Stimulated activated CD8-positive, alpha-beta memory T cell treated with anti-CD3 and anti-CD28 coated beads, Interleukin-4, amount 100 ng/mL, for 48 hours (primary cell): ENCODE measurements at regions not wholly inside any gene's neighbourhood (a gene's known extent, or its start where the extent isn't known, plus 50 kb on each side); places are given as distances from the start of the nearest gene placed in this dataset.
"Not testable (repeated sequence)": the region's sequence is repeated elsewhere in the genome, so short reads cannot be mapped to it uniquely, and the experiment has no call there.

Experiments used
- DNase-seq: peaks from one replicate; pipeline ENCODE4 v3.0.0-alpha.2; 2020

DNA sequence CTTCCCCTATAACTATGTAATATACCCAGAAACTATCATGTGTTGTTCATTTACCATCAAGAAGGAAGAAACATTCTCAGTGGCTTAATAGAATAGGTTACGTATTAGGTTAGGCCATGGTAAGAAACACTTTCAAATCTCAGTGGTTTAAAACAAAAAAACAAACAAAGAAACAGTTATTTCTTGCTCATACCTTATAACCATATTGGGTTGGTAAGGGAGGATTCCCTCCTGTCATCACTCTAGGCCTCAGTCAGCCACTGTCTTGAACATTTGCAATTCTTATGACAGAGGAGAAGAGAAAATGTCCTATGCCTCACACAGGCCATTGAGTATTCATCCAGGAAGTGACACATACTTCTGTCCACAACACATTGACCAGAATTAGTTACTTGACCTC lies 727.7 kb upstream of the NECTIN3 start:
- DNase-seq = no peak

DNA sequence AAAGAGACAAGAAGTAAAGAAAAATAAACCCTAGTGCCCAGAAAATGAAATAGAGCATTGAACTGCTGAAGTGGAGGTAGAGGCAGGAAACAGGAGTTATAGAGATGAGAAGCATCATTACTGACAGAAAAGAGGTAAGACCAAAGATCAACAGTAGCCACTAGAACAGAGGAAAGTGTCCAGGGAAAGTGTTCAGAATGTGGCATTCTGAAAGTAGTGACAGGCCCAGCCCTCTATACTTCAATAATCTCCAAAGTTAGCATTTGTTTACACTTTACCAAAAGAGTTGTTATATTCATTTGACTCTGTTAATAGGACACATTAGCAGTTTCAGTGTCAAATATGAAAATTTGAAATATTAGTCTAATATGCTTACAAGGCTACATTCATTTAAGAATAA lies 727.1 kb upstream of the NECTIN3 start:
- no peak for DNase-seq

DNA sequence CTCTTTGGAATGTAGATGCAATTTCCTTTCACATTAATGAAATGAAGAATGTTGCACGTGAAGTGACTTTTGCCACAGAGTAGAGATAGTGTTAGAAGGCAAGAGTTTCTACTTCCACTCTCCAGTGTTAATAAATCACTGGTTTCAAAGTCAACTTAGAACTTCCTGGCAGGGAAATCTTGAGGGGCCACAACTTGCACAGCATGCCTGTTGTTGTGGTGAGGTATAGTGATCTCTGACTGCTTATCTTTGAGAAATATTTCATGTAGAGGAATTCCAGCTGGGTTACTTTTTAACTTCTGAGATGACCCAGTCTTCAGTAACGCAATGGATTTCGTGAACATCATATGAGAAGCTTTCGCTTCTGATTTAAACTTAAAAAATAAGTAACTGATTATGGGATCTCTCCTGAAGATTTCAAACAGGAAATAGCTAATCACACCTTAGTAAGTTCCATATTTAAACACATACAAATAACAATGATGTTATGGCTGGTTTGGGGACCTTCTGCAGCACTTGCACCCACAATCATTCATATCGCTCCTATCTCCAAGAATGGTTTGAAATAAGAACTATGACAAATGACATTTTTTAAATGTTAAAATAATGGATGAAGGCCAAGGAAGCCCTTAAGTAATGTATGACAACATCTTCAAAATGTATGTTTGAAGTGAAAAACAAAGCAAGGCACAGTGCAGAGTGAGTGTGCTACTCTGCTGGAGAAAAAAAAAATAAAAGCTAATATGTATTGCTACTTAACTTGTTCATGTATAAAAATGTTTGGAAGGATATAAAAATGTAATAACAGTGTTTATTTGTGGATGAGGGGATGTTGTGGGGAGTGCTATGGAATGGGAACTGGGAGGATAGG lies 726.5 kb upstream of the NECTIN3 start:
- DNase-seq = no peak

DNA sequence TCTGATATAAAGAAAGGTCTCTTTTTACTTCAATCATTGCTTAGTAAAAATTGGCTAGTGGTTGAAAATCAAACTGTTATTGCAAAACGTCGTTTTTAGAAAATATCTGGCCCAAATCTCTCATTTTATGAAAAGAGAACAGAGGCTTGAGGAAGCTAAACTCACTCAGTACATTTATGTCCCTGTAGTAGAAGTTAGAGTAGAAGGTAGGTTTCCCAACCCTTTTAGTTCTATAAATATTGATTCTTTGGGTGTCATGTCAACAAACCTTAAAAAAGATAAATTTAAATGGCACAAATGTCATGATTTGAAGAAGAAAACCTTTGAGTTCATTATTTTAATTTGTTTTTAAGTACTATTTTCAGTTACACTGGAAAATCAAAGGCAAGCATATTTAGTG lies 722.3 kb upstream of the NECTIN3 start:
- DNase-seq = no peak

DNA sequence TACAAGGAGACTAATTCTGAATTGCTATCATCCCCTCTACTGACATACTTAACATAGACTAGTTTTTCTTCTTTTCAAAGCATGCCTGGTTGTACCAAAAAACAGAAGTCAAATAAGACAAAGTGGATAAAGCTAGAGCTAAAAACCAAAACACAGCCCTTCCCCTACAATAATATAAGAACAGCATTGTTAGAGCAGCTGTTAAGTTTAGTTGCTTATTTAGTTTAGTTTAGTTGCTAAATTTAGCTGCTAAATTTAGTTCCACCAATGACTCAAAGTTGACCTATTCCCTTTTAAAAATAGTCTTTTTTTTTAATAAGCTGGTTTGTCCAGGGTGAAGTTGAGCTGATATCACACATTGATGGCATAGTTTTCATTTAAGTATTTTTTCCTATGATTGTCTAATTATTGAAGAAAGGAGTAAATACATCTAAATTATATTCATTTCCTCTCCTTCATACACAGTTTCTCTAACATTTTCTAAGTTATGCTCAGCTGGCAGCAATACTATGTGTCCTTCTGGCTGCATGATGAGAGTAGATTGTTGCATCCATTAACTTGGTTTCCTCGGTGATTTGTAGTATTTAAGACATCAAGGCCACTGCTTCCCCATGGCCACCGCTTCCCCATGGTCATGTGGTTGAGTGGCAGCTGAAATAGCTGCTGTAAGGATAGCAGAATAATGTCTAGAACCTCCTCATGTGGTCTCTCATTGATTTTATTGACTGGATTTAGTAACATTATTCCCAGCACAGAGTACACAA lies 718.6 kb upstream of the NECTIN3 start:
- DNase-seq = no peak

DNA sequence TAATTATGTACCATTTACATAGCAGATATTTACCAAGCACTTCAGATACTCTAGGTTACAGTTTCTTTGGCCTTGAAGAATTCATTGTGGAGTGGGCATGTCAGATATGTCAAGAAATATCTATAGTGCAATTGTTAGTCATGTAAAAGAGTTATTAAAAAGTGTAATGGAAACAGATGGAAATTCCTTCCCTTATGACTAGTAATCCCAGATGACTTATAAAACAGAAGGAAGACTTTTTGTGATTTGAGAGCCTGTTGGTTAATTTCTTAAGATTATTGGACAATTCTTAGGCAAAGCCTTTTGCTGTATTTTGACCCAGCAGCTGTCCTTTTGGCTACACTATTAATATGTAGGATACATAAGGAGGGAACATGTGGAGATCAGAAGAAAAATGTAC lies 708.9 kb upstream of the NECTIN3 start:
- DNase-seq = no peak

DNA sequence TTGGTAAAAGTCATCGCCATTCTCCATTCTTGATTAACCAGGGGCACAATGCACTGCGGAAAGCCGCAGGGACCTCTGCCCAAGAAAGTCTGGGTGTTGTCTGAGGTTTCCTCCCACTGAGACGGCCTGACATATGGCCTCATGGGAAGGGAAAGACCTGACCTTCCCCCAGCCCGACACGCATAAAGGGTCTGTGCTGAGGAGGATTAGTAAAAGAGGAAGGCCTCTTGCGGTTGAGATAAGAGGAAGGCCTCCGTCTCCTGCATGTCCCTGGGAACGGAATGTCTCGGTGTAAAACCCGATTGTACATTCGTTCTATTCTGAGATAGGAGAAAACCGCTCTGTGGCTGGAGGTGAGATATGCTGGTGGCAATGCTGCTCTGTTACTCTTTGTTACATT lies 704.3 kb upstream of the NECTIN3 start:
- DNase-seq = not testable (repeated sequence)

DNA sequence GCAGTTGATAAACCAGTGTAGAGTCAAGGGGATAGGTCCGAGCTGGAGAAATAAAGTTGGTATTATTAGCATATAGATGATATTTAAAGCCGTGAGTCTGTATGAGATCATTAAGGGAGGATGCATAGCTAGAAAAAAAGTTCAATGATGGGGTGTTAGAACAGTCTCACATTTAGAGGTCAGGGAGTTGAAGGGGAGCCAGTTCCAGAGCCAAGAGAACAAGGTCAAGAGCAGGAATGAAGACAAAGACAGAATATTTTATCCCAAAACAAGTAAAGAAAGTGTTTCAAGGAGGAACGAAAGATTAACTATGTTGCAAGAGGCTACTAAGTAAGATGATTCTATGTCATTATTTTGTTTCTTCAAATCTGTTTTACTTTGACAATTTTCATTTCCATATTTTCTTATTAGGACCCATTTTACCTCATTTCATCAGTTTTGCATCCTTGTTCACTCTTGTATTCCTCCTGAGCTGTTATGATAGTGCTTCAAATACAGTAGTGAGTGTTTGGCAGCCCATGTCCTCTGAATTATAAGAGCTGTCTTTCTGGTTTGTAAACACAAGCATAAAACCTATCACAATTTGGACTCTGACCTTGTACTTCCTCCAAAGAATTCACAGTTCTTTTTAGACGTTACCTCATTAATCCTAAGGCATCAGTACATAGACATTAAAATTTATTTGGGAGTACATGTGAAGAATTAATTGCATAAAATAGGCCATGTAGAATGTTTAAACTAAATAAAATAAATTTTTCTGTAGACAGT lies 695.7 kb upstream of the NECTIN3 start:
- DNase-seq = no peak

DNA sequence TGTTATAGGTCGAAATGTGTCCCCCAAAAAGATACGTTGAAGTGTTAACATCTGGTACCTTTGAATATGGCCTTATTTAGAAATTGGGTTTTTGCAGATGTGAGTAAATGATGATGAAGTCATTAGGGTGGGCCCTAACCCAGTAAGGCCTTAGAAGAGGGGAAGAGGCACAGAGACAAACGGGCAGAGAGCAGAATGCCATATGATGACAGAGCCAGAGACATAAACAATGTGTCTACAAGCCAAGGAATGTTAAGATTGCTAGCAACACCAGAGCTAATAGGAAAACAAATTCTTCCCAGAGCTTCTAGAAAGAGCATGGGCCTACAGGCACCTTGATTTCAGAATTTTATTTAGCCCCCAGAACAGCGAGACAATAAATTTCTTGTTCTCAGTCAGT lies 693.1 kb upstream of the NECTIN3 start:
- no peak for DNase-seq

DNA sequence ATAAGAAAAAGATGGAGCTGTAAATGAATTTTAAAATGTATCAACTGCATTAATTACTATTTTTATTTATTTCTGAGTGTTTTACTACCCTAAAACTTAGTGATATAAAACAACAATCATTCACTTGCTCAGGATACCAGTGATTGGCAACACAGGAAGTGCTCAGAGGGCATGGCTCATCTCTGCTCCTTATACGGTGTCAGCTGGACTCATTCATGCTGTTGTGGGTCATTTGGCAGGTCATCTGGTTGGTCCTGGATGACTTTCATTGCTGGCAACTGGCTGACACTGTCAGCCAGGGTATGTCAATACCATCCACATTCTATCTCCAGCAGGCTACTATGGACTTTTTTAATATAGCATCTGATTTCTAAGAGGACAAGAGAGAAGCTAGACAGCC lies 689.6 kb upstream of the NECTIN3 start:
- DNase-seq = no peak

DNA sequence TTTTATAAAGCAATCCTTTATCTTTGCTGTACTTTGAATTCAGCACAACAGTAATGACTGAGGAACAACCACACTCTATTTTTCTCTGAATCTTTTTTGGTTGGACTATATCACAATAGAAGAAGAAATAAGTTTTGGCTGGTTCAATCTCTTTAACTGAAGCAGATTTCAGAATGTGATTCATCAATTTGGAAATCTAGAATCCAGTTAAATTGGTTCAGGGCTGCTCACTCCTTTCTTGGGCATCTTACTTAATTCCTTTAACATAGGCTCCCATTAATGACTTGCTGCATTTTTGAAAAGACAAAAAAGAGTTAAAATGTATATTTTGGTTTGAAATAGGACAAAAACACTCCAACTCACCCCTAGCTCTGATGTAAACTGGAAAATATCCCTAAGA lies 688.3 kb upstream of the NECTIN3 start:
- DNase-seq = no peak

DNA sequence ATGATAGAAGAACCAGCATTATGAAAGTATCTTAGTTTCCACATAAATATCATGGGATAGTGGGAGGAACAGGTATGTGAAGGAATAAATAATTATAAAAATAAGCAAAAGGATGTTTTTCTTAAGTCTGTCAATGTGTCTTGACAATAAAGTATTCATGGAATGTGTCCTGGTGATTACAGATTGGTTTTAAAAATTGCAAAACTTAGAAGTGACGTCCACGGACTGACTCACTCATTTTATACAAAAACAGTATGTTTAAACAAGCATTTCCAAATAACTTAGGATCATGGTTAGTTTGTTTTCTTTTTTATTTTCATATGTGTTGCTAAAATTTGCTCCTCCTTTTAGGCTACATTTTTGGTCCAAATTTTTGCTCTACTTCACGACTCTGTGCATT lies 687.0 kb upstream of the NECTIN3 start:
- DNase-seq = no peak

DNA sequence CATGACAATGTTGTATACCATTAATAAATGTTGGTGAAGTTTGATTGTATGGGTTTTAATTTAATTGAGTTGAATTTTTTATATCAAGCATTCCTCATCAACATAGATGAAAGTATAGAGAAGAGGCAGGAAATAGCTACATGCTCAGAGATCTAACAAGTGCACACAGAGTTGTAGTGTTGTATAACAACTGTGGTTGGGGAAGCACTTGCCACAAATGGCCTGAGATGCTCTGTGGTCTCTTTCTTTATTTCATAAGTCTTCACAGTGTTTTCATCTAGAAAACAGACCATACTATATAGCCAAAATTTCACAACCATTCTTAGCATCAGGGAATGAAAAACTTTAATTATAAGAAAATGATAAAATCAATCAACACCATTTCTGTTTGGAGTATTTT lies 682.6 kb upstream of the NECTIN3 start:
- no peak for DNase-seq

DNA sequence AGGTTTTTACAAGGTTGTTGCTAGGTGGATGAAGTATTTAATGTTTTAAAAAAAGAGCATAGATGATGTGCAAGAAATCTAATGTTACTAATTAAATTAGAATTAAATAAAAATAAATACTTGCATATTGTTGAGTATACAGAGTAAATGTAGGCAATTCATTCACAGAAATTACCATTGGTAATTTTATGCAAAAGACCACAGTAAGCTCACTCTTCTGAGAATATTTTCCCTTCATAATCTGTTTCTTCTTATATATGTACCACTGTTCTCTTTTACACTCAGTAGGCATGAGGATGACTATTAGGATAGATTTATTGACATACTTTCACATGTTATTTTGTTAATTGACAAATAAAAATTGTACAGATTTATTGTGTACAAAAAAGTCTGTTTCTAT lies 681.2 kb upstream of the NECTIN3 start:
- DNase-seq = no peak

DNA sequence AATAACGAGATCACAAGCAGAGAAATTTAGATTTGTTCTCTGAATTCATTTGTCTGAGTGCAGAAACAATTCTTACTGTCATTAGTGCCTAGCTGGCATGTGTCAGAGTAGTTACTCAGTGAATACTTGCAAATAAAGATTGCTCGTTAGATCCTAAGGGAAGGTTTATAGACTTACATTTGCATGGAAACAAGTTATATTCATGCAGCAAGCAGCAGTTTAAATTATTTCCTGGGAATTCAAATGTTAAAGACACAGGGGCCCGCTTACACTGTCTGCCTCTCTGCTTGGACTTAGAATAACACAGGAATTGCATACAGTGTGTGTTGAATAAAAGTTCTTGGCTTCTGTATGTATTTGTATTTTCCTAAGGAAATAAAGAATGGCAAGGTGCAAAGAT lies 680.6 kb upstream of the NECTIN3 start:
- no peak for DNase-seq

DNA sequence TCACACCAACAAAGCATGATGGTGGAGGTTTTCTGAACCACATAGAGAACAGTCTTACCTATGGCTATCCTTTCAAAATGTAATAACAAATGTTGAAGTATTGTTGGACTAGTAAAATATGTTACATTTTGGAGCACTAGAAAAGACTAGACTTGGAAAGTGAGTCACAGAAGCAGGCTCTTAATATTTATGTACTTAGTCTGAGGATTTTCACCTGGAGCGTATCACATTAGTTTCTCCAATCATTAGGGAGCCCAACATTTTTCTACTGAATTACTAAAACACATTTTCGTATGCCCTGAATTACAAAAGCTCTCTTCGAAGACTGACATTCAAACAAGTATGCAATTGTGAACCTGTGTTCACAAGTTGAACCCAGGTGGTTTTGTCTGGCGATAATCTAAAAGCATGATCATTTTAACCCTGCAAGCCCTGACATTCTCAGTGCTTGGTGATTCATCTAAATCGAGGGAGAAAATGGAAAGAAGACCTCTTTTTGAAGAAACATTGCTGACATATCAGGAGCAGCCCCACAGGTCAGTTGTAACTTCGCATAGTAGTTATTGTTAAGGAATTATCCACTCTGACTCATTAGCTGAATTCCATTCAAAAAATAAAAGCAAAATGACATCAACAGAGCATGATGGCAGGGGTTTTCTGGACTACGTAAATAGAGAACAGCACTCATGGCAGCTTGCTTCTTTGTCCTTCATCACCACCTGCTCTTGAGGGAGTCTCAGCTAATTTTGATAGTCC lies 679.8 kb upstream of the NECTIN3 start:
- no peak for DNase-seq

DNA sequence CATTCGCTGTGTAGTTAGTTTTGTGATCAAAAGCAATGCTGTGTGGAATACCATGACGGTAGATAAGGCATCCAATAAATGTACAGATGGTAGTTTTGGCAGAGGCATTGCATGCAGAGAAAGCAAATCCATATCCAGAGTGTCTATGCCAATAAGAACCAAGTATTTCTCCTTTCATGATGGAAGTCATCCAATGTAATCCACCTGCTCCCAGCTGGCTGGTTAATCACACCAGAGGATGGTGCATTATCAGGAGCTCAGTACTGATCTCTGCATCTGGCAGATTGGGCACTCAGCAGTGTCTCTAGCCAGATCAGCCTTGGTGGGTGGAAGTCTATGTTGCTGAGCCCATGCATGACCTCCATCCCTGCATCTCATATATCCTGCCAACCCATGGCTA lies 677.7 kb upstream of the NECTIN3 start:
- no peak for DNase-seq

DNA sequence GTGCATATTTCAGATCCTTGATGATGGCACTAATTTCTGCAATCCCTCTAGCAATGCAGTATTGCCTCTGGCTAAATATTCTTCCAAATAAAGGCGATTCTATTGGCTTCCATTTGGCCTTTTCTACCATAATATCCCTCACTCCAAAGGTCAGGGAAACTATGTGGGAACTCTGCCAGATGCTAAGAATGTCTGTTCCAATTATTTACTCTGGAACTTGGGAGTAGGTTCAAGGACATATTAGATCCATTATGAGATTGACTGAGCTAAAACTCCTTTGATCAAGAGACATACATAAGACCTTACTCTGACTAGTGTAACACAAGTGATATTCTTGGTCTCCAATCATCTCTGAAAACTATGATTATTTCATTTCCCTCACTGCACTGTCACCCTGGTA lies 674.5 kb upstream of the NECTIN3 start:
- DNase-seq = no peak

DNA sequence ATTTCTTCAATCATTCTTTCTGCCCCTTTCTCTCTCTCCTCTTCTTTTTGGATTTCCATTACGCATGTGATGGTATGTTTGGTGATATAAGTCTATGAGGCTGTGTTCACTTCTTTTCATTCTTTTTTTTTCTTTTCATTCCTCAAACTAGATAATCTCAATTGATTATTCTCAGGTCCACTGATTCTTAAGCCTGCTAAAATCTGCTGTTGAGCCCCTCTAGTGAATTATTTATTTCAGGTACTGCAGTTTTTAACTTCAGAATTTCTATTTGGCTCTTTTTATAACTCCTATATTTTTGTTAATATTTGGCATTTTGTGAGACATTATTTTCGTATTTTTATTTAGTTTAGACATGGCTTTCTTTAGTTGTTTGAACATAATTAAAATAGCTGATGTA lies 671.3 kb upstream of the NECTIN3 start:
- DNase-seq = no peak

DNA sequence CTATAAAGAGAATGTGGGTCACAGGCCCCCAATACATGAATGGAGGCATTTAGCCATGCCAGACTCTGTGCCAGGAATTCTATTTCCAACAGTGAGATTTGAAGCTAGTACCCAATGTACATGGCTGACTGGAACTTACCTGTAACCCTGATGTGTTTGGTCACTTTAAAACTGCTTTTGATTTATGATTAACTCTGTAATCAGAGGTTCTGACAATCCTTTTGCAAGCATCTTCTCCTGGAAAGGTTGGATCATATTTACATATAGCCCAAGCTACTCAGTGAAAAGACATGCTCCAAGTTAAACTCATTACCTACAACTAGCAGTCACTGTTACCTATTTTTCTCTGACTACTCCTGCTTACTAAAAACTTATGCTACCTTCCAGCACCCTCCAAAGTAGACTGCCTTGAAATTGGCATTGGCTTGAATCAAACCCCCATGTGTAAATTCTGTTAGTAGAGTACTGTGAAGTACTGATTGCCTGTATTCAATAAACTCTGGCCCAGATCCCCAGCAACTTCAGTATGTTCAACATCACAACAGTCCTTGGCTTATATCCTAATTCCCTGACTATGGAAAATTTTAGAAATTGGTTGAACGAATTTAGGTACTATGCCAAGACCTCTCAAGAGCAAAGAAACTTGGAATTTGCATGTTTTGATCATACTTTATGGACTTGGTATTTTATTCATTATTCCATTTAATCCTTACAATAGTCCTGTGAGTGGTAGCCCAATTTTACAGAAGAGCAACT lies 665.6 kb upstream of the NECTIN3 start:
- no peak for DNase-seq

DNA sequence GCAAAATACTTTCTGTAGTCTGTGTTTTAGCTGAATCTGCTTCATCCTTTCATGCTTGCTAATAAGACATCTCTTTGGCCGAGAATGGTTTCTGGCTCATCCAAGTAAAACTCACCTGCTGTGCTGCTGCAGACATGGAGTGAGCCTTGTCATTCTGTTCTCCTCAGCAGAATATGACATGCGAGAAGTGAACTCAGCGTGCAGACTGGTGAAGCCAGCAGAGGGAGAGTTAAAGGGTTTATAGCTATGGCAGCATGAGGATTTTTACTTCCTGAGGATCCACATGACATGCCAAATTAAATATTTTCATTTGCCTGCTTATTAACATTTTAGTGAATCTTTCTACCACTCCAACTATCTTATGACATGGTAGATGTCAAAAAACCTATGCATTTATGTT lies 658.4 kb upstream of the NECTIN3 start:
- DNase-seq = no peak
